GM19240 (cell line): ENCODE measurements at regions not wholly inside any gene's neighbourhood (a gene's known extent, or its start where the extent isn't known, plus 50 kb on each side); places are given as distances from the start of the nearest gene placed in this dataset.

Experiments used
- DNase-seq: peaks from one replicate; pipeline ENCODE4 v3.0.0; 2011; ENCODE audit warnings: low spot score; ENCODE audit not compliant: insufficient read length

GRCh38 chr10:108708363-108708762 lies 1214.9 kb downstream of the XPNPEP1 start:
- DNase-seq: no peak

GRCh38 chr10:108696792-108697477 lies 1226.4 kb downstream of the XPNPEP1 start:
- DNase-seq: no peak

- DNase-seq: no peak
Observed at GRCh38 chr10:108691126-108691525, 1232.2 kb downstream of the XPNPEP1 start.

GRCh38 chr10:108690530-108690929 lies 1232.8 kb downstream of the XPNPEP1 start:
- no peak for DNase-seq

GRCh38 chr10:108689891-108690290 lies 1233.4 kb downstream of the XPNPEP1 start:
- no peak for DNase-seq

- no peak for DNase-seq
Observed at GRCh38 chr10:108688314-108688713, 1235.0 kb downstream of the XPNPEP1 start.

- DNase-seq: no peak
Observed at GRCh38 chr10:108685863-108686531, 1237.3 kb downstream of the XPNPEP1 start.

GRCh38 chr10:108684431-108684830 lies 1238.9 kb downstream of the XPNPEP1 start:
- no peak for DNase-seq

GRCh38 chr10:108673741-108674140 lies 1249.6 kb downstream of the XPNPEP1 start:
- DNase-seq: no peak

GRCh38 chr10:108663587-108663986 lies 1259.7 kb downstream of the XPNPEP1 start:
- DNase-seq: no peak

- no peak for DNase-seq
Observed at GRCh38 chr10:108662975-108663374, 1260.3 kb downstream of the XPNPEP1 start.

- DNase-seq: no peak
Observed at GRCh38 chr10:108655057-108655456, 1268.3 kb downstream of the XPNPEP1 start.

GRCh38 chr10:108653531-108653930 lies 1269.8 kb downstream of the XPNPEP1 start:
- DNase-seq: no peak

GRCh38 chr10:108639010-108639409 lies 1284.3 kb downstream of the XPNPEP1 start:
- no peak for DNase-seq

- DNase-seq: no peak
Observed at GRCh38 chr10:108638225-108638624, 1285.1 kb downstream of the XPNPEP1 start.

GRCh38 chr10:108633046-108633445 lies 1290.3 kb downstream of the XPNPEP1 start:
- no peak for DNase-seq

- no peak for DNase-seq
Observed at GRCh38 chr10:108632144-108632543, 1291.2 kb downstream of the XPNPEP1 start.

- no peak for DNase-seq
Observed at GRCh38 chr10:108631332-108631731, 1292.0 kb downstream of the XPNPEP1 start.

GRCh38 chr10:108629834-108630233 lies 1293.5 kb downstream of the XPNPEP1 start:
- DNase-seq: no peak

- DNase-seq: no peak
Observed at GRCh38 chr10:108624052-108624451, 1299.3 kb downstream of the XPNPEP1 start.

GRCh38 chr10:108620821-108621534 lies 1302.3 kb downstream of the XPNPEP1 start:
- DNase-seq: no peak

- DNase-seq: no peak
Observed at GRCh38 chr10:108616559-108617285, 1306.6 kb downstream of the XPNPEP1 start.
